Ammon's horn (tissue), 1 donor: ENCODE measurements at regions not wholly inside any gene's neighbourhood (a gene's known extent, or its start where the extent isn't known, plus 50 kb on each side); places are given as distances from the start of the nearest gene placed in this dataset.

Experiments
- DNase-seq: peaks from one replicate; pipeline ENCODE4 v3.0.0-alpha.2; 2016; ENCODE audit warnings: low spot score

DNA sequence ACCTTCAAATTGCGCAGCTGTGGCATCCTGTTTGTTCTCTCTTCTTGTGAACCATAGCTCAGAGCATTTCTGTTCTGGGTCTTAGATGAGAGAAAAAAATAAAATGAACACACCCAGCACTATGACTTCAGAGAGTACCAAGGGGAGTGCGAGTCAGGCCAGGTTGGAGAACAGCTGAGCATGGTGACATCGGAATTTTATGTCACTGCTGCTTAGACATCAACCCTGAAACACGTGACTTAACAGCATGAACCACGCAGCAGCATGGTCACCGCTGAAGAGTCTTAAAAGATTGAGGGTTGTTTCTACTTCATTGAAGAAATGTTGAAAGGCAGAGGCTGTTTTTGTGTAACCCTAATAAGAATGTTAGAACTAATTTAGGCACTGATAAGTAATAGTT lies 288.8 kb upstream of the SOX11 start:
- no peak for DNase-seq

DNA sequence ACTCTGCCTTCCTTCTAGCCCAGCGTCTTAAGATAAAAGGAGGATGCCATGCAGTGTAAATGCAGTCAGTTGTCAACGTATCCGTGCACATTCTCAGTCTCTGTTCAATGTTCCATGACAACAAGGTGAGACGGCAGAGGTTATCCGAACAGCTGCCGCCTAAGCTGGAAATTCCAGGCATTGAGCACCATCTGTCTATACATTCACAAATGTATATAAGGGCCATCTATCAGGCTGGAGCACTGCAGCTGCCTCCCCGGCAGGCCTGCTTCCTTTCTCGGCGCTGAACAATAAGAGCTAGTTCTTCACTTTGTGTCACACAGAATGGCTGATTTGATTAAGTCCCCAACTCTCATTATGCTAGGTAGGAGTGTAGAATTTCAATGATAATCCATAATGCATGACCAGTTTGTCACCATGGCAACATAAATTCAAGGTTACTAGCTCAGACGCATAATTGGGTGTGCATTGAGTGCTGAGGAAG lies 282.2 kb upstream of the SOX11 start:
- no peak for DNase-seq

DNA sequence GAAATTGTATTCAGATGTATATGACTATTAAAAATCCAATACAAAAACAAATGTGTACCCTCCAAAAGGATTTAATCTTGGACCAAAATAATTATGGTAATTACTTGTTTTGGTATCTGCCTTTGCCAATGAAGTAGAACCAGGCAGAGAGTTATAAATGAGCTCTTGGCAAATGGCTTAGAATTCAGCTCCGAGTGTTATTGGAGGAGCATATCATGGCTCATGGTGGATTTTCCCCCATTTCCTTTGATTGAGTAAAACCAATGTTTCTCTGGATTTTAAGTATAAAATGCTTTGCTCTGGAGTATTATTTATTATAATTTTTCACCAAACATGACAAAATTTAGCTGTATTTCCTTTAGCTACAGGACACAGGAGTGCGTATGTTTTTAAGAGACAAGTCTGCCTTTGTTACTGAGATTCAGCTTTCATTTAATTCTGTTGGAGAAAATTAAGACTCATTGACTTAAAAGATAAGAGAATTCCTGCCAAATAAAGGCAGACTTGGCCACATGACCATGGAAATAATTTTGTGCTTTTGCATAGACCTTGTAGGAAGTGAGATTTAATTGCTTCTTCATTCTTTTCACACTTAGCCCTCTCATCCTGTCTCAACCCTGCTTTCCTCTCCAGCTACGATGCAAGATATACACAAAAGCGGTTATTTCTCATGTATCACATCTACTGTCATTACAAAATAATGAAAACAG lies 281.0 kb upstream of the SOX11 start:
- no peak for DNase-seq

DNA sequence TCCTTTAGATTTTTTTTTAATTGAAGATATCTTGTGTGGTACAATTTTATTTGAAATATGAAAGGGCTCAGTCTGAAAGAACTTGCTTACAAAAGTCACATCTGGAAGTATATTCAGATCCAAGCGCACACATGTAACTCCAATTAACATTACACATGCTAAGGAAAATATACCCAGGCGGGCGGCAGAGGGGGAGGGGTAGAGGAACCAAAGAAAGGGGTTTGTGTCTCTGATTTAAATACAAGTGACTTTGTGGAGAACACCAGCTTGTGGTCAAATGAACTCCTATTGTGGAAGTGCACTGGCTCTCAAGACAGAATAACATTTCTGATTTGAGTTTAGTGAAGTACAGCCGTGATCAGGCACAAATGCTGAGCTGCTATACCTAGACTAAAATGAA lies 280.2 kb upstream of the SOX11 start:
- DNase-seq = no peak

DNA sequence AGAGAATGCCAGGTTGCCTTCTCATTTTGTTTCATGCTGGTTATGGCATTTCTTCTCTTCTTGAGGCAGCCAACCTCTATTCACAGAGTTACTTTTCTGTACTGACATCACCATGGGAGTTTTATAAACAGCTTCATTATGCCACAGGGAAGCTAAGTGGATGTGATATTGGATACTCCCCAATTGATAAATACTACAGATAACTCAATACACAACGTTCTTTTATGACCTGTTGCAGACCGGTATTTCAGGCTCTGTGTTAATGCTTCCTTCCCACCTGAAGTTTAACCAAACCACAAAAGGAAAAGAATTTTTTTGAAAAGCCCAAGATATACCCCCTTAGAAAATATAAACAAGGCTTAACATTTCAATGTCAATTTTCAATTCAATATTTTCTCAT lies 258.3 kb upstream of the SOX11 start:
- no peak for DNase-seq

DNA sequence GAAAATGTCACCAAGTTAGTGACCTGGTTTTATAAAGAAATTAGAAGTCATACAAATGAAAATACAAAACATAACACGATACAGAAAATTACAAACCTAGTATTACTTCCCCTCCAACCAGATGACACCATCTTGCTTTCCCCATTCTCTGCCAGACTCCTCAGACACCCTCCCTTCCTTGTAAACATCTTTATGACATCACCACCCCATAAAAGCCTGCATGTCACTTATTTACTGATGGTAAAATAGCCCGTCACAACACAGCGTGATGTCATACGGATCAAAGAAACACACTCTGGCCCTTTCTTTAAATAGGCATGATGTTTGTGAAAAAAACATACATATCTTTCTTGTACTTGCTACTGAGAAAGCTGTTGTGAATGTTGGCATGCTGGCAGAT lies 254.8 kb upstream of the SOX11 start:
- DNase-seq = no peak

DNA sequence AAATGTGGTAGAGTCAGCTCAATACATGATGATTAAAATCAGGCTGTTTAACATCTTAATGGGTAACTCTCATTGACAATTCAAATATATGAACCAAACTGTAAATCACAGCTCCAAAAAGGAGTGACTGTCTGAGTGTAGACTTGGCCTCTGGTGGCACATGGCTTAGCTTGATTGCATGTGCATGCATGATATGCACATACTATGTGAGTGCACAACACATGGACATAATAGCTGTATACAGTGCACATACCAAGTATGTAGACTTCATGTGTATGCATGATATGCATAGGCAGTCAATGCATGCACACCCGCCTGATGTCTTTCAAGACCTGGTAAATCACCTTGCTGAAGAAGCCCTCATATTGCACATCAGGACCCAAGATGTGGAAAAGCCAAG lies 252.0 kb upstream of the SOX11 start:
- no peak for DNase-seq

DNA sequence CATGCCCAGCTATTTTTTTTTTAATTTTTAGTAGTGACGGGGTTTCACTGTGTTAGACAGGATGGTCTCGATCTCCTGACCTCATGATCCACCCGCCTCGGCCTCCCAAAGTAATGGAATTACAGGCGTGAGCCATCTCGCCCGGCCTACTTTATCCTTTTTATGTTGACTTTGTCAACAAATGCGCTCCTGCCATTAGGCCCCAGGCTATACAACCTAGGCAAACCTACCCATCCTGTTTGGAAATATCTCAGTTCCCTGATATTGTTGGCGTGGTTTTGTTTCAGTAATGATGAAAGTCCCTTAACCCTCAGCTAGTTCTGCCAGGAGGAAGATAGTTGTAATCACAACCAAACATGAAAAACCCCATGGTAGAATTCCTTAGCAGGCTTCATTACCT lies 249.4 kb upstream of the SOX11 start:
- DNase-seq = no peak

DNA sequence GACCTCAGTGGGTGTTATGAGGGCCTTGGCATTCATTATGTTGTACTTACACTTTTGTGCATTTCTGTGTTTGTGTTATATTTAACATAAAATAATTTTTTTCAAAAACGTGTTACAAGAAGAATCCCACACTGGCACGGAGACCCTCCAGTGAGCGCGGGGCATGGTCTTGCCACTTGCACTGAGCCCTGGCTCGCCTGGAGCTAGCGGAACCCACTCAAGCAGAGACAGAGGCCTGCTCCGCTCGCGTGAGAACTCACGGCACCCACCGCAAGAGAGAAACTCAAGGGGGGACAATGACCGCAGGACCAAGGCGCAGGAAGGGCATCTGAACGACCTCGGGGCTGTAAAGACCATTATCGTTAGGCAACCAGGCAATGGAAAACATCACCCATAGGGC lies 248.0 kb upstream of the SOX11 start:
- no peak for DNase-seq

DNA sequence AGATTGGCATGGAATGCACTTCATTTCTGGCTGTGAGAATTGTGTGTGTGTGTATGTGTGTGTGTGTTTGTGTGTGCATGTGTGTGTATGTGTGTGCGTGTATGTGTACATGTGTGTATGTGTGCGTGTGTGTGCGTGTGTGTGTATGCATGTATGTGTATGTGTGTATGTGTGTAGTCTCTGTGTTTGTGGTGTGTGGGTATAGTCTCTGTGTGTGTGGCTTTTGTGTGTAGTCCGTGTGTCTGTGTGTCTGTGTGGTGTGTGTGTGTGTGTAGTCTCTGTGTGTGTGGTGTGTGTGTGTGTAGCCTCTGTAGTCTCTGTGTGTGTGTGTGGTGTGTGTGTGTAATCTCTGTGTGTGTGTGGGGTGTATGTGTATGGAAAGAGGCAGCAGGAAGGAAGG lies 247.3 kb upstream of the SOX11 start:
- DNase-seq = no peak

DNA sequence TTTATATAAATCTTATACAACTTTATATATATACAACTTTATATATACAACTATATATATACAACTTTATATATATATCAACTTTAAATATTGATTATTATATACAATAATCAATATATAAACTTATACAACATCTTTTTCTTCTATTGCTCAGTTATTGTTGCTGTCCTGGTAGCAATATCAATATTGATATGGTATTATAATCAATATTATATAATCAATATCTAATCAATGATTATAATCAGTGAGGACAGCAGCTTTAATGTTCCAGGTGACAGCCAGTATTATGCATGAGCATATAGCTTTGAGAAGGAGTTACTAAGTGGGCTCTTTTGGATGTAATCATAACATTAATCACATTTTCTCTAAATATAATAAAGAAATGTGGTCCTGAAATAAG lies 242.3 kb upstream of the SOX11 start:
- DNase-seq = no peak

DNA sequence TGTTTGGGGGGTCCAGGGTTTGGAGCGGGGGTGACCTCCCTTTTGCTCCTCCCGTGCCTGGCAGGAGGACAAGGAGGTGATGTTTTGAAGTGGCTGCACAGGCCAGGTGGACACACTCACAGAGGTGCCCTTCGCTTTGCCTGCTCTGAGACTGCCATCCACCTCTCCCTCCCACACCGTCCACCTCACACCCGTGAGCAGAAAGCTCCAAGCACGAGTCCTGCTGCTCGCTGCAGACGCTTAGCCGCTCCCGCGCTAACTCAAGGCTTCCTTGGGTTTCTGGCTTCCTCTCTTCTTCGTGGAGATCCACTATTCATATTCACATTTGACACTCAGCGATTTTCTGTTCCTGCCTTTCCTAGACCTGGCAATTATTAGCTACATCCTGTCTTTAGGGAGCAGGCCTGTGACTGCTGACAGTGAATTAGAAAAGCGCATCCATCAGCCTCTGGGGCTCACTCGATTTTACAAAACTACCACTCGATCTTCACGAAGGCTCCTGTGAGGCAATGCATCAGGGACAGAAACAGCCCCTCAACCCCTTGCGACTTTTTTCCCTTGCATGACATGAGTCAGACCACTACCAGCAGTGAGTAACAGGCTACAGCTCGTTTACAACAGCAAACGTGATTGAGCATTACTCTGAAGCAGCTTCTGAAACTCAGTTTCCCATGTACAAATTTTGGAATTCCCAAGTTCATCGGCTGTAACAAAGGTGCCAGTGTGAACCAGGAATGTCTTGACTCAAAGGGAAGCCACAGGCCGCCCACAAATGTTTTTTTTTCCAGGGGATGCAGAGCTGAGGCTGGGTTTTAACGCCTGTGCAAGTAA lies 238.7 kb upstream of the SOX11 start:
- no peak for DNase-seq

DNA sequence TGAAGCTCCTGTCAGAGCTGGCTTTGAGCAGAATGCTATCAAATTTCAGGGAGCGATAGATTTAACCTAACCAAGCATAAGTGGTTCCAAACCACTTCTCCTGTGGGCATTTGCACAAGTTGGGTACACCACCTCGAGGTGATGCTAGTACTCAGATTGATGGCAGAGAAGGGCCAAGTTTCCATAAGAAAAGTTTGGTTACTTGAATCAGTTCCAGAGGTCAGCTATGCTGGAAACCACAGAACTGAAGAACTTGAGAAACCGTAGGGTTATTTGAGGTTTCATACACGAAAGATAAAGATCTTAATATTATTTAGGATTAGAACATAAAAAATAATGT lies 238.2 kb upstream of the SOX11 start:
- no peak for DNase-seq

DNA sequence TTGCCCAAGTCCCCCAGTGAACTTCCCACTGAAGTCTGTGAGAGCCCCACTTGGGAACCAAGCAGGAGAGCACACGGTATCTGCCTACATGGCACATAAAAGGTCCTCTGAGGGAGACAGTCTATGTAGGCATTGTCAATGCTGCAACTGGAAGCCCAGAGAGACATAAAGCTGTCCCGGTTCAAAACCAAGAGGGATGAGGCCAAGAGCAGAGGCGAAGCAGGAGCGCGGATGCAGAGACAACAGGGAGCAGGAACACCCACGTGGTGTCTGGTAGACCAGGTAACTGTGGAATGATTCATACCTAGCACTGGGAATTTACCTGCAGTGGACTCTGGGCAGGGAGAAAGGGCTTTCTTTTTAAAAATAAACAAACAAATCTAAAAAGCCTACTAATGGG lies 233.1 kb upstream of the SOX11 start:
- no peak for DNase-seq

DNA sequence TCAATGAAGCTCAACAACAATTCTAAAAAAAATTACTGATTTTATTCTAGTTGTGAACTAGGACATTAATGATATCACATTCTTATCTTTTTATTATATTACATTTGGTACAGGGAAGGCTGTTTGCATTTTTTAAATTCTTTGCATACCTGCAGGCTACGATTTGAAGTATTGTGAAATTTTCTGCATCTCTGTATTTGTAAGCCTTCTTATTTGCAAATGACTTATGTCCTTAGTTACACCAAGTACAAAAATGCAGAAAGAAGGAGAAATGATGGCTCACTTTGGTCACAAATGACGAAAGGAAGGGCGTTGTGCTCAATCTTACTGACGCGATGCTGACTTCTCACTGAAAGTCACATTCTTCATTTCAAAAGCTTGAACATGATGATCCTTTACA lies 227.5 kb upstream of the SOX11 start:
- no peak for DNase-seq

DNA sequence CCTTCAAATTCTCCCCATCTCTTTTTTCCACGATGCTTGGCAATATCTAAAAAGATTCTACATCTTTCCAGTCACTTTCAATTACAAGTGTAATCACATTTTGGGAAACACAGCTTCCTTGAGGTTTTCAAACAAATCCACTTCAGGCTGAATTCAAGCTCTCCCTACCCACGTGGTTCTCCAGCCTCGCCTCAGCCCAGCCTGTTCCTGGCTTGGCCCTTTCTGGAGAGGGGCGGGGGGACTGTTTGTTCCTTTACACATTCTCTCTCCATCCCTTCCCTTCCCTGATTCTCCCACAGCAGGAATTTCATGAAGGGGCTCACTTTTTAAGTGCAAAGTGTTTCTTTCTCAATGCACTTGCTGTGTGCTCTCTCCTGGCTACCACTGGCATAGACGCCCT lies 226.3 kb upstream of the SOX11 start:
- no peak for DNase-seq

DNA sequence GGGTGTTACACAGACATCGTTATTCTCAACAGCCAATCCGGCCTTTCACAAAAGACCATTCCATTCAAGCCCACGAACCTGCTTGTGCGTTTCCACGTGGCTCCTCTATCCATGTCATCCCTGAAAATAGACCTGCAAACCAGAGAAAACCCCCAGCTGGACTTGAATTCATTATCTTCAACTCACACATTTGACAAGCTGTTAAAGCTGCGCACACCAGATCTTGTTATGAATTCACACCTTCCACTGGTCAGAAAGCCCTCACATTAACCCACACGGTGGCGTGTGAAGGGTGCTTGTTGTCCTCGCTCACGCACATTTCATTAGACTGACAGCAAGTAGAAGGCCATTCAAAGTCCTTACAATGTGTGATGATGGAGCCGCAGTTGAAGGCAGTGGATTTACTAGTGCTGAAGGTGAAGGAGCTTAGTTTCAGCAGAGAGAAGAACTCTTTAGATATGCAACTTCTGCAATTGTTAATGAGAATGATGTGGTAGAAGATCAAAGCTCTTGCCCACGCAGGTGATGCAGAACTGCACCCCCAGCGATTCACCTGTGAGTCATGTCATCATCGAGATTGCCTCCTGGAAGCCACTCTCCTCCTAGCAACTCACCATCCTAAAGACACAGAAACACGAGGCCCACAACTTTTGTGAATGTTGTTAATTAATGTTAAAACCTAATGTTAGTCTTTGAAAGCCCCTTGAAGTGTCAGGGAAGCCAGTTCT lies 224.8 kb upstream of the SOX11 start:
- no peak for DNase-seq

DNA sequence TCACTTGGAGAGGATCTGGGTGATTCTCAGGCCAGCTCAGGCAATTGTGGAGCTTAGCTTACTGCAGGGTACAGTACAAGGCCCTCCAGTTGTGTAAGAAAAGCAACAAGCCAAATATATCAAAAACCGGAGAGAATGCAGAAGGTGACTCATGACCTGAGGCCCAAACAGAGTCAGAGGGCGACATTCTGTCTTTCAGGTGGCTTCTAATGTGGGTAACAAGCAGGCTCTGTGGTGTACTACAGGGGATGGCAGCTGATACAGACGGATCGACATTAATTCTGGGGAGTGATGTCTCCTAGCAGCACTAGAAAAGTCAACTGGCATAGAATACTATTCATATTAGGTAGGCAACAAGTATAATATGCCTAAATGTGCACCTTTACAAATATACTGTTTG lies 219.5 kb upstream of the SOX11 start:
- DNase-seq = no peak

DNA sequence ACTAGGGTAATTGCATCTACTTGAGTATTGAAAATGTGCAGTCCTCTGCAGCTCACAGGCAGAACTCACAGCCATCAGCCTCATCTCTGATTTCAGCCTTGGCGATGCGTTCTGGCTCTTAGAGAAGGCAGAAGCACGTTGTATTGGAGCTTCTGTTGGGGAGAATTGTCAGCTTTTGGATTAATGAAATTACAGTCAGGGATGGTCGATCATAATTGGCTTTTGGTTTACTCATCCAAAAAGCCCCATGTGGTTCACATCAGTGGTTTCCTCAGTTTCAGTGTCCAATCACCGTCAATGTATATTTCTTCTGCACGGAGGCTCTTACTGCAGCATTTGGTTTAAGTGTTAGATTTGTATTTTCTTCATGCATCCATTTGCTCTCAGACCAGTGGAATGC lies 218.5 kb upstream of the SOX11 start:
- DNase-seq = peak; percentile 23

DNA sequence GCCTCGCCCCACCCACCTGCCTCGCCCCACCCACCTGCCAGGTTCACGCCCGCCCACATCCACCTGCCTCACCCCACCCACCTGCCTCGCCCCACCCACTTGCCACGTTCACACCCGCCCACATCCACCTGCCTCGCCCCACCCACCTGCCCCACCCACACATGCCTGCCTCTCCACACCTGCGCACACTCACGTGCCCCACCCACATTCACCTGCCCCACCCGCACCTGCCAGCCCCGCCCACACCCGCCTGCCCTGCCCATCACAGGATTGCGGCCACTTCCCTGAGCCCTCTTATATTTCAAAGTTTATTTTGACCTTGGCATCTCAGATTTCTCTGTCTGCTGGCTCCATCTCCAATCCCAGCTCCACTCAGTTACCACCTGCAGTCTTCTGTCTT lies 217.5 kb upstream of the SOX11 start:
- no peak for DNase-seq

DNA sequence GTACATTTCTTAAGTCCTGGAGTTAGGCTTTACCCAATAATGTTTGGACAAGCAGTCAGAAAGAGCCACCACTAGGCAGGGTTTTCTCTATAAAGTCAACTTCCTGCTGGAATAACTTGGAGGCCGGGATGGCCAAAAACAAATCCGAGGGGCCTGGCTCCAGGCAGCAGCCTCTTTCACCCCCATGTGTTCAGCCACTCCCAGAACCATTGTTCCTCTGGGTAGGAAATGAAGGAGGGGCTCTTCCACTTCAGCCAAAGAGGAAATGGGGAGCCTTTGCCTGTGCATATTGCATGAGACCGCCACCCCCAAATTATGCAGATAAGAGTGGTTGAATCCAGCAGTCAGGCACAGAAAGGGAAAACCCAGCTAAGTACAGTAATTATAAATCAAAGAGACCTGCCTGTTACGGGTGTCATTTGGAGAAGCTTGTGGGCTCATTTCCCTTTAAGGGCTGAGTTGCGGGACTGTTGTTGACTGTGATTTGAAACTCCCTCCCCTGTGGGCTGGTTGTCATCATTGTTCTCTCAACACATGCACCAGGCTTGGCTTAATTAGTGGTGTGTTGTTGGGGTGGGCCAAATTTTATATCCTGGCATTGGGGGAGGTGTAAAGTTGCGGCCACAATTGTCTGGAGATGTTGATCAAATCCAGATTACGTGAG lies 212.8 kb upstream of the SOX11 start:
- DNase-seq = no peak

DNA sequence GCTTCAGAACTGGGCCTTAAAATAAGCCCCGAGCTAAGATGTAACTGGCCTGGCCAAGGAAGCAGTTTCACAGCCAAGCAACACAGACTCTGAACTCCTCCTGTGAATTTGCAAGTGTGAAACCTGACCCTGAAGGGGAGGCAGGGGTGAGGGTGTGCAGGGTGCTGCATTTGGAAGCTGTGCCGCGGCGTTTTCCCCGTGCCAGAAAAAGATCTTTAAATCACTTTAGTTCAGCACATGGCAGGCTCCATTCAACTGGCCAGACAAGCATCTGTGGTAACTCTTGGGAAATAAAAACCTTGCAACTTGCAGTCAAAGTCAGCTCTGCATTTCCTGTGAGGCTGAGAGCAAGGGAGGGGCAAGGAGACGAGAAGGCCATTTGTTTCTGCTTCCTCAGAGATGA lies 209.3 kb upstream of the SOX11 start:
- no peak for DNase-seq

DNA sequence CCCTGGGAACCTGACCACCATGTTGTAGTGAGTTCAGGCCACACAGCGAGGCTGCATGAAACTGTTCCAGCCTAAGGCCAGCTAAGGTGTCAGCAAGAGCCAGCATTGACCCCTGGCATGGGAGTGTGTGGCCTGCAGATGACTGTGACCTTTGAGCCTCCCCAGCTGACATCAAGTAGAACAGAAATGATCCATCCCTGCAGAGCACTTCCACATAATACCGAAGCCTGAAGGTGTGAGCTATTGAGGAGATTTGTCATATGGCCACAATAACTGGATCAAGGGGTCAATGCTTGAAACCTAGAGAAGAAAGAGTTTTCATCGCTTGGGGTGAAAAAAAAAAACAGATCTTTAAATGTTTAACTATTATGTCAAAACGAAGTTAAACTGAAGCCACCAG lies 207.3 kb upstream of the SOX11 start:
- DNase-seq = no peak
